NCI-H128 (cell line): ENCODE measurements at regions not wholly inside any gene's neighbourhood (a gene's known extent, or its start where the extent isn't known, plus 50 kb on each side); places are given as distances from the start of the nearest gene placed in this dataset.

Experiments used
- DNase-seq: peaks from one replicate; lab custom pipeline; 2025; ENCODE audit not compliant: unreplicated experiment; lab: John Stamatoyannopoulos, UW

DNA sequence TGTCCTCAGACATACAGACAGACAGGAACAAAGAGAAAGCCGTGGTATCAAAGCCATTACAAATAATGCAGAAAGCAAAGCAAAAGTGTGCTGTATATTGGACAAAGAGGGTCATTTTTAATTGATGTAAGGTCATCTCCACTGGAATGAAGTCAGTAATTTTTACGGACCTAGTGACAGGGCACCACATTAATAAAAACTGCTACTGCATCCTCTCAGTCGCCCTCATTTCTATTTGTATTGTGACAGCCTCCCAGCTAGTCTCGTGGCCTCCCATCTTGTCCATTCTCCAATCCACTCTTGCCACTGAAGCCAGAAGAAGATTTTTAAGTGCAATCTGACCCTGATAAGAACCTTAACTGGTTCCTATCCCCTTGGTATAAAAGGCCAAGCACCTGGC lies 132.4 kb downstream of the NUAK1 start:
- no peak for DNase-seq

DNA sequence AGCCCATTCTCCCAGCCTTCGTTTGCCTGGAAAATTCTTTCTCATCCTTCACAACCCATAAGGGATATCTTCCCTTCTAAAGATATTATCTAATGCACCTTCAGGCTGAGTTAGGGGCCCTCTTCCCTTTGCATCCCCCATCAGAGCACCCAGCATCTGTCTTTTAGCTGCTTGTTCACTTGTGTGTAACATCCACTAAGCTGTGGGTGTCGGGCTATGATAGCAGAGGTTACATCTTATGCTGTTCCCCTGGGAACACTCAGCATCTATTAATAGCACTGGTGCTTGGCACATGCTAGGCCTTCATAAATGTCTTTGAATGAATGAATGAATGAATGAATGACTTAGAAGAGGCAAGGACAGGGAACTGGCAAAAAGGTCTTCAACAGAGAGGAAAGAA lies 131.8 kb downstream of the NUAK1 start:
- DNase-seq, result no peak

DNA sequence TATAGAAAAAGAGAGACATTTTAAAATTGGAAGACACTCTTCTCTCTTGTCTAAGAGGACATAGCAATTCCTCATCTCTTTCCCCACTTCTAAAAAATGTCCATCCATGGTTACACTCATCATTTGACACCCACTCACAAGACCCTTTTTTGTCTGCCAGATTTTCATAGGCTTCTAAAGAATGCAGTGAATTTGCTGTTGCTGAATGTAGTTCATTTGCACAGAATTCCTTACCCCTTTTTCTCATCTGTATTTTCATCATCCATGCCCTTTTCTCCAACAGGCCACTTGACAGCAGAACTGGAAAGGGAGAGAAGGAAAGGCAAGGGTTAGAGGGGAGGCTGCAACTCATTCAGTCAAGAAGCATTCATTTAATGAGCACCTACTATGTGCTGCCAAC lies 128.0 kb downstream of the NUAK1 start:
- no peak for DNase-seq
